ENCODE measurements at regions not wholly inside any gene's neighbourhood (a gene's known extent, or its start where the extent isn't known, plus 50 kb on each side); places are given as distances from the start of the nearest gene placed in this dataset.

DNA sequence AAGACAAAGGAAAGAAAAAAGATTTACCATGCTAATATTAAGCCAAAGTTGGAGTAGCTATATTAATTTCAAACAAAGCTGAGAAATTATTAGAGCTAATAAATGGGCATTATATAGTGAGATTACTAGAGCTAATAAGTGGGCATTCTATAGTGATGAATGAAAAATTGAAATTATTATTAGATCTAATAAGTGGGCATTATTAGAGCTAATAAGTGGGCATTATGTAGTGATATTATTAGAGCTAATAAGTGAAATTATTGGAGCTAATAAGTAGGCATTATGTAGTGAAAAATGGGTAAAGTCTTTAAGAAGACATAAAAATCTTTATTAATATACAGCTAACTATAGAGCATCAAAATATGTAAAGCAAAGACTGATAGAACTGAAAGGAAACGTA, 745.7 kb downstream of the TRIB2 start:
- H3K4me2 ChIP-seq (ENCODE audit: insufficient read depth, low read length) = no peak overlapping the region
- no peaks in the 10 kb centered on the region for H3K4me1 ChIP-seq (ENCODE audit: insufficient read depth, low read length)
- H3K79me2 ChIP-seq (ENCODE audit: insufficient read depth, low read length) = no peaks in the 10 kb centered on the region
- no peak for DNase-seq (ENCODE audit: insufficient read length, low spot score, missing footprints)
- no peak overlapping the region for H2AFZ ChIP-seq (ENCODE audit: low read length)
- H4K20me1 ChIP-seq (ENCODE audit: insufficient read depth, low read length) = no peaks in the 10 kb centered on the region
- no peaks in the 10 kb centered on the region for H3K36me3 ChIP-seq (ENCODE audit: insufficient read depth, low read length)
- no peak for TF ChIP-seq CTCF (IDR thresholded peaks at IDR 0.05; ENCODE audit: extremely low read depth, low read depth, low read length)
- H3K9me3 ChIP-seq (ENCODE audit: low read depth, low read length) = peaks cover 2% of the 10 kb centered on the region
- H3K27me3 ChIP-seq (ENCODE audit: insufficient read depth, low read length) = no peaks in the 10 kb centered on the region
- H3K27ac ChIP-seq (ENCODE audit: low read depth, low read length) = no peak overlapping the region
- no peak overlapping the region for H3K4me3 ChIP-seq (ENCODE audit: insufficient read depth, low read length)

- Histone ChIP-seq H3K36me3 (ENCODE audit: insufficient read depth, low read length) (no peaks in the 10 kb centered on the region), H3K79me2 (ENCODE audit: insufficient read depth, low read length) (no peaks in the 10 kb centered on the region), H3K4me1 (ENCODE audit: insufficient read depth, low read length) (no peaks in the 10 kb centered on the region), H2AFZ (ENCODE audit: low read length) (no peak overlapping the region), H3K27ac (ENCODE audit: low read depth, low read length) (no peak overlapping the region), H3K4me3 (ENCODE audit: insufficient read depth, low read length) (no peak overlapping the region), H3K27me3 (ENCODE audit: insufficient read depth, low read length) (no peaks in the 10 kb centered on the region), H4K20me1 (ENCODE audit: insufficient read depth, low read length) (no peaks in the 10 kb centered on the region), H3K9me3 (ENCODE audit: low read depth, low read length) (peaks cover 2% of the 10 kb centered on the region), H3K4me2 (ENCODE audit: insufficient read depth, low read length) (no peak overlapping the region)
- DNase-seq (ENCODE audit: insufficient read length, low spot score, missing footprints) = no peak
- no peak for TF ChIP-seq CTCF (IDR thresholded peaks at IDR 0.05; ENCODE audit: extremely low read depth, low read depth, low read length)
These were observed 749.3 kb downstream of the TRIB2 start for GRCh38 chr2:13466076-13466475.

- DNase-seq (ENCODE audit: insufficient read length, low spot score, missing footprints) = no peak
- Histone ChIP-seq H3K4me1 (ENCODE audit: insufficient read depth, low read length) (no peaks in the 10 kb centered on the region), H3K27ac (ENCODE audit: low read depth, low read length) (no peak overlapping the region)
These were observed 757.8 kb downstream of the TRIB2 start for GRCh38 chr2:13474538-13474937.

GRCh38 chr2:13480057-13480456, 763.3 kb downstream of the TRIB2 start:
- H3K4me2 ChIP-seq (ENCODE audit: insufficient read depth, low read length) = no peak overlapping the region
- no peak for TF ChIP-seq CTCF (IDR thresholded peaks at IDR 0.05; ENCODE audit: extremely low read depth, low read depth, low read length)

More at GRCh38 chr2:13474538-13474937, 757.8 kb downstream of the TRIB2 start:
- Histone ChIP-seq H3K36me3 (ENCODE audit: insufficient read depth, low read length) (no peaks in the 10 kb centered on the region), H2AFZ (ENCODE audit: low read length) (no peak overlapping the region), H3K9me3 (ENCODE audit: low read depth, low read length) (no peaks in the 10 kb centered on the region), H3K79me2 (ENCODE audit: insufficient read depth, low read length) (no peaks in the 10 kb centered on the region), H4K20me1 (ENCODE audit: insufficient read depth, low read length) (no peaks in the 10 kb centered on the region), H3K4me3 (ENCODE audit: insufficient read depth, low read length) (no peak overlapping the region), H3K4me2 (ENCODE audit: insufficient read depth, low read length) (no peak overlapping the region), H3K27me3 (ENCODE audit: insufficient read depth, low read length) (no peaks in the 10 kb centered on the region)
- TF ChIP-seq CTCF (IDR thresholded peaks at IDR 0.05; ENCODE audit: extremely low read depth, low read depth, low read length) = no peak

More at GRCh38 chr2:13480057-13480456, 763.3 kb downstream of the TRIB2 start:
- Histone ChIP-seq H3K27me3 (ENCODE audit: insufficient read depth, low read length) (no peaks in the 10 kb centered on the region), H3K36me3 (ENCODE audit: insufficient read depth, low read length) (no peaks in the 10 kb centered on the region), H3K27ac (ENCODE audit: low read depth, low read length) (no peak overlapping the region), H3K4me1 (ENCODE audit: insufficient read depth, low read length) (no peaks in the 10 kb centered on the region), H3K79me2 (ENCODE audit: insufficient read depth, low read length) (no peaks in the 10 kb centered on the region), H2AFZ (ENCODE audit: low read length) (no peak overlapping the region), H4K20me1 (ENCODE audit: insufficient read depth, low read length) (no peaks in the 10 kb centered on the region), H3K4me3 (ENCODE audit: insufficient read depth, low read length) (no peak overlapping the region), H3K9me3 (ENCODE audit: low read depth, low read length) (no peaks in the 10 kb centered on the region)
- DNase-seq (ENCODE audit: insufficient read length, low spot score, missing footprints) = no peak
